GM21367 (cell line): ENCODE measurements at regions not wholly inside any gene's neighbourhood (a gene's known extent, or its start where the extent isn't known, plus 50 kb on each side); places are given as distances from the start of the nearest gene placed in this dataset.

Experiments used
- ATAC-seq: cut with Tn5 transposase; IDR thresholded peaks from one replicate; pipeline ENCODE4 v1.9.1; 2021; ENCODE audit not compliant: unreplicated experiment

GRCh38 chr18:72368308-72368707 is 175.8 kb downstream of the CBLN2 start:
- no peak for ATAC-seq

GRCh38 chr18:72360634-72361033 is 183.5 kb downstream of the CBLN2 start:
- ATAC-seq: no peak

GRCh38 chr18:72342933-72343332 is 201.2 kb downstream of the CBLN2 start:
- no peak for ATAC-seq

GRCh38 chr18:72339976-72340375 is 204.2 kb downstream of the CBLN2 start:
- no peak for ATAC-seq

- ATAC-seq: no peak
These were observed 207.4 kb downstream of the CBLN2 start for GRCh38 chr18:72336786-72337185.

- no peak for ATAC-seq
These were observed 214.6 kb downstream of the CBLN2 start for GRCh38 chr18:72329533-72329932.

- no peak for ATAC-seq
These were observed 218.8 kb downstream of the CBLN2 start for GRCh38 chr18:72325307-72325706.

GRCh38 chr18:72324677-72325076 is 219.5 kb downstream of the CBLN2 start:
- ATAC-seq: no peak

GRCh38 chr18:72316497-72316896 is 227.6 kb downstream of the CBLN2 start:
- ATAC-seq: no peak

- ATAC-seq: no peak
These were observed 260.8 kb downstream of the CBLN2 start for GRCh38 chr18:72283148-72283925.

- ATAC-seq: no peak
These were observed 271.1 kb downstream of the CBLN2 start for GRCh38 chr18:72273025-72273424.

- no peak for ATAC-seq
These were observed 282.6 kb downstream of the CBLN2 start for GRCh38 chr18:72261590-72261989.

- no peak for ATAC-seq
These were observed 298.1 kb downstream of the CBLN2 start for GRCh38 chr18:72246076-72246475.

- no peak for ATAC-seq
These were observed 308.7 kb downstream of the CBLN2 start for GRCh38 chr18:72235422-72235821.

- no peak for ATAC-seq
These were observed 311.0 kb downstream of the CBLN2 start for GRCh38 chr18:72233106-72233505.

GRCh38 chr18:72232644-72233043 is 311.5 kb downstream of the CBLN2 start:
- no peak for ATAC-seq

GRCh38 chr18:72225958-72226357 is 318.2 kb downstream of the CBLN2 start:
- ATAC-seq: no peak

GRCh38 chr18:72223733-72224132 is 320.4 kb downstream of the CBLN2 start:
- no peak for ATAC-seq

- no peak for ATAC-seq
These were observed 335.0 kb downstream of the CBLN2 start for GRCh38 chr18:72208920-72209676.

- ATAC-seq: no peak
These were observed 336.9 kb downstream of the CBLN2 start for GRCh38 chr18:72207280-72207679.

- no peak for ATAC-seq
These were observed 337.3 kb downstream of the CBLN2 start for GRCh38 chr18:72206814-72207213.

GRCh38 chr18:72201032-72201431 is 343.1 kb downstream of the CBLN2 start:
- no peak for ATAC-seq
